DOHH2 (cell line): ENCODE measurements at regions not wholly inside any gene's neighbourhood (a gene's known extent, or its start where the extent isn't known, plus 50 kb on each side); places are given as distances from the start of the nearest gene placed in this dataset.

Source experiments
- H3F3A ChIP-seq: fragments of 200-600 bp; sonication (generic), shearing (Covaris generic); 2 replicates; pipeline ENCODE4 v1.6.0; 2016; ENCODE audit warnings: antibody characterized with exemption, mild to moderate bottlenecking; ENCODE audit not compliant: control insufficient read depth, insufficient read depth
- H3K27ac ChIP-seq: fragments of 200-600 bp; sonication (generic); 2 replicates; pipeline ENCODE4 v1.5.1; 2014; ENCODE audit warnings: low read depth, mild to moderate bottlenecking, low read length, moderate library complexity
- H3K27me3 ChIP-seq: fragments of 200-600 bp; sonication (generic); 2 replicates; pipeline ENCODE4 v1.6.1; 2014; ENCODE audit warnings: mild to moderate bottlenecking, low read length, mixed read lengths; ENCODE audit not compliant: control insufficient read depth
- H3K36me3 ChIP-seq: fragments of 200-600 bp; sonication (generic); 2 replicates; pipeline ENCODE4 v1.6.1; 2014; ENCODE audit warnings: mild to moderate bottlenecking, low read length, moderate library complexity, mixed read lengths; ENCODE audit not compliant: control insufficient read depth
- H3K4me1 ChIP-seq: fragments of 200-600 bp; sonication (generic); 2 replicates; pipeline ENCODE4 v1.6.1; 2014; ENCODE audit warnings: mild to moderate bottlenecking, low read length, mixed read lengths; ENCODE audit not compliant: control insufficient read depth
- H3K4me2 ChIP-seq: fragments of 200-600 bp; sonication (generic); 2 replicates; pipeline ENCODE4 v1.6.0; 2014; ENCODE audit warnings: mild to moderate bottlenecking, low read length, moderate library complexity
- H3K4me3 ChIP-seq: fragments of 200-600 bp; sonication (generic); 2 replicates; pipeline ENCODE4 v1.5.1; 2014; ENCODE audit warnings: mild to moderate bottlenecking, low read length, mixed read lengths
- H3K79me2 ChIP-seq: fragments of 200-600 bp; sonication (generic); 2 replicates; pipeline ENCODE4 v1.6.1; 2014; ENCODE audit warnings: mild to moderate bottlenecking, low read length, mixed read lengths; ENCODE audit not compliant: control insufficient read depth
- H3K9me2 ChIP-seq: fragments of 200-600 bp; sonication (generic); replicated peaks from 2 replicates; pipeline ENCODE4 v1.6.1; 2014; ENCODE audit warnings: mild to moderate bottlenecking, low read length, mixed read lengths; ENCODE audit not compliant: control insufficient read depth
- H3K9me3 ChIP-seq: fragments of 200-600 bp; sonication (generic); 2 replicates; pipeline ENCODE4 v1.6.1; 2014; ENCODE audit warnings: antibody characterized with exemption, low read length, mixed read lengths; ENCODE audit not compliant: control insufficient read depth, insufficient read depth
- H4K20me1 ChIP-seq: fragments of 200-600 bp; sonication (generic); 2 replicates; pipeline ENCODE4 v1.6.0; 2014; ENCODE audit warnings: low read depth, mild to moderate bottlenecking, antibody characterized with exemption, low read length, moderate library complexity; ENCODE audit not compliant: control insufficient read depth, insufficient read depth
- CTCF ChIP-seq: fragments of 200-600 bp; sonication (generic); IDR thresholded peaks from one replicate; pipeline ENCODE4 v1.5.1; 2014; ENCODE audit warnings: antibody characterized with exemption, mild to moderate bottlenecking, low read depth, low read length; ENCODE audit not compliant: poor library complexity, severe bottlenecking
- EZH2phosphoT487 ChIP-seq: fragments of 200-600 bp; sonication (generic); IDR thresholded peaks from 2 replicates; pipeline ENCODE4 v1.6.1; 2017; ENCODE audit warnings: borderline replicate concordance, mild to moderate bottlenecking, antibody characterized with exemption, low read length, moderate library complexity, mixed read lengths

- H3K79me2 ChIP-seq: no peaks in the 10 kb centered on the region
These were observed 426.8 kb downstream of the VRK1 start for GRCh38 chr14:97224016-97224415.

DNA sequence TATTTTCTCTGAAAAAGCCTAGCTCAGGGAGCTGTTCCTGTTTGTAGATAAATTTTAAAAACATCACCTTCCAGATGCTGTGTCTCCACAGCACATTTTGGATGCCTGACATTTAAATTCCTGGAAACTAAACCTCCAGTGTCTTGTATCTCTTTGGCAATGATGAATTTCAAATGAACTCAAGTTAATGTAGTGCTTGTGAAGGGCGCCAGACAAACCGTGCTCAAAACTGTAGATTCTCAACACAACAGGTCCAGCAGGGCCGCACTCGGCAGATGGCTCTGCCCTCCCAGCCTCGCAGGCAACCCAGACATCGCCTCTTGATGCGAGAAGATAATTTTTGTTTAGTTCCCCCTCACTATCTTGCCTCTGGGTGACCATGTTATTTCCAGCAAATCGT is 432.9 kb downstream of the VRK1 start:
- no peaks in the 10 kb centered on the region for H3K9me3 ChIP-seq
- H3K79me2 ChIP-seq: no peaks in the 10 kb centered on the region
- H3K4me1 ChIP-seq: no peaks in the 10 kb centered on the region
- no peaks in the 10 kb centered on the region for H3K27me3 ChIP-seq
- H3F3A ChIP-seq: no peaks in the 10 kb centered on the region
- H3K27ac ChIP-seq: no peak overlapping the region
- TF ChIP-seq CTCF (no peak), EZH2phosphoT487 (no peak)
- no peaks in the 10 kb centered on the region for H4K20me1 ChIP-seq
- no peak overlapping the region for H3K4me2 ChIP-seq
- no peak overlapping the region for H3K4me3 ChIP-seq
- no peaks in the 10 kb centered on the region for H3K9me2 ChIP-seq
- H3K36me3 ChIP-seq: no peaks in the 10 kb centered on the region

More at GRCh38 chr14:97224016-97224415, 426.8 kb downstream of the VRK1 start:
- H3K36me3 ChIP-seq: no peaks in the 10 kb centered on the region
- H3K27ac ChIP-seq: no peak overlapping the region
- no peaks in the 10 kb centered on the region for H3K27me3 ChIP-seq
- H3K9me3 ChIP-seq: no peaks in the 10 kb centered on the region
- H3K4me3 ChIP-seq: no peak overlapping the region
- H4K20me1 ChIP-seq: no peaks in the 10 kb centered on the region
- no peaks in the 10 kb centered on the region for H3K4me1 ChIP-seq
- no peaks in the 10 kb centered on the region for H3F3A ChIP-seq
- no peak overlapping the region for H3K4me2 ChIP-seq
- no peaks in the 10 kb centered on the region for H3K9me2 ChIP-seq
- TF ChIP-seq EZH2phosphoT487: no peak
- no peak for TF ChIP-seq CTCF

GRCh38 chr14:97233319-97233985 is 436.3 kb downstream of the VRK1 start:
- TF ChIP-seq EZH2phosphoT487: no peak
- TF ChIP-seq CTCF: no peak

More at GRCh38 chr14:97233319-97233985, 436.3 kb downstream of the VRK1 start:
- no peaks in the 10 kb centered on the region for H3K27me3 ChIP-seq
- no peak overlapping the region for H3K4me3 ChIP-seq
- no peak overlapping the region for H3K27ac ChIP-seq
- H3K9me3 ChIP-seq: no peaks in the 10 kb centered on the region
- H4K20me1 ChIP-seq: no peaks in the 10 kb centered on the region
- H3K36me3 ChIP-seq: no peaks in the 10 kb centered on the region
- no peaks in the 10 kb centered on the region for H3F3A ChIP-seq
- H3K4me2 ChIP-seq: no peak overlapping the region
- no peaks in the 10 kb centered on the region for H3K79me2 ChIP-seq
- no peaks in the 10 kb centered on the region for H3K4me1 ChIP-seq
- no peaks in the 10 kb centered on the region for H3K9me2 ChIP-seq
